HUDEP-2 (cell line): ENCODE measurements at regions not wholly inside any gene's neighbourhood (a gene's known extent, or its start where the extent isn't known, plus 50 kb on each side); places are given as distances from the start of the nearest gene placed in this dataset.
"Not testable (repeated sequence)": the region's sequence is repeated elsewhere in the genome, so short reads cannot be mapped to it uniquely, and the experiment has no call there.

Experiments used
- DNase-seq, 76 experiments: peaks; one replicate each; lab custom pipeline; 2025; ENCODE audit not compliant: unreplicated experiment in 76 of 76; lab: John Stamatoyannopoulos, UW

- DNase-seq = no peak
Measured at GRCh38 chr4:167787231-167787630, 305.1 kb upstream of the ANXA10 start.

GRCh38 chr4:167802463-167803212 lies 289.7 kb upstream of the ANXA10 start:
- DNase-seq = no peak

GRCh38 chr4:167811958-167812357 lies 280.4 kb upstream of the ANXA10 start:
- DNase-seq = no peak

GRCh38 chr4:167826281-167826680 lies 266.1 kb upstream of the ANXA10 start:
- no peak for DNase-seq

GRCh38 chr4:167831855-167832254 lies 260.5 kb upstream of the ANXA10 start:
- DNase-seq = no peak

- DNase-seq = no peak
Measured at GRCh38 chr4:167838686-167839085, 253.7 kb upstream of the ANXA10 start.

- DNase-seq = no peak
Measured at GRCh38 chr4:167842487-167842886, 249.8 kb upstream of the ANXA10 start.

- DNase-seq = no peak
Measured at GRCh38 chr4:167854881-167855280, 237.5 kb upstream of the ANXA10 start.

- not testable (repeated sequence) for DNase-seq
Measured at GRCh38 chr4:167858127-167858526, 234.2 kb upstream of the ANXA10 start.

GRCh38 chr4:167867191-167867590 lies 225.1 kb upstream of the ANXA10 start:
- no peak for DNase-seq

GRCh38 chr4:167868163-167868562 lies 224.2 kb upstream of the ANXA10 start:
- DNase-seq = no peak

GRCh38 chr4:167873496-167873895 lies 218.8 kb upstream of the ANXA10 start:
- no peak for DNase-seq

- DNase-seq = not testable (repeated sequence)
Measured at GRCh38 chr4:167876091-167876490, 216.2 kb upstream of the ANXA10 start.

- DNase-seq = not testable (repeated sequence)
Measured at GRCh38 chr4:167877826-167878225, 214.5 kb upstream of the ANXA10 start.

- DNase-seq = no peak
Measured at GRCh38 chr4:167883266-167883665, 209.1 kb upstream of the ANXA10 start.

- no peak for DNase-seq
Measured at GRCh38 chr4:167885071-167885470, 207.3 kb upstream of the ANXA10 start.

- DNase-seq = no peak
Measured at GRCh38 chr4:167885872-167886271, 206.5 kb upstream of the ANXA10 start.

- DNase-seq = no peak
Measured at GRCh38 chr4:167887726-167888125, 204.6 kb upstream of the ANXA10 start.

- no peak for DNase-seq
Measured at GRCh38 chr4:167890226-167890625, 202.1 kb upstream of the ANXA10 start.

GRCh38 chr4:167893531-167893930 lies 198.8 kb upstream of the ANXA10 start:
- no peak for DNase-seq

GRCh38 chr4:167896260-167896659 lies 196.1 kb upstream of the ANXA10 start:
- not testable (repeated sequence) for DNase-seq

- peak in 11 of 76 experiments; percentile 2 to 73 (median 41) for DNase-seq
Measured at GRCh38 chr4:167897116-167897515, 195.2 kb upstream of the ANXA10 start.

- DNase-seq = no peak
Measured at GRCh38 chr4:167903291-167903721, 189.0 kb upstream of the ANXA10 start.
